Hepatocyte (in vitro differentiated cells): ENCODE measurements at regions not wholly inside any gene's neighbourhood (a gene's known extent, or its start where the extent isn't known, plus 50 kb on each side); places are given as distances from the start of the nearest gene placed in this dataset.

Experiments
- DNase-seq: peaks from one replicate; pipeline ENCODE4 v3.0.0-alpha.2; 2016; ENCODE audit warnings: low spot score
- H2AFZ ChIP-seq: fragments of 200-600 bp; sonication (generic); 2 replicates; pipeline ENCODE4 v1.6.0; 2016; ENCODE audit warnings: antibody characterized with exemption, mild to moderate bottlenecking
- H3K27ac ChIP-seq: fragments of 200-600 bp; sonication (generic); 2 replicates; pipeline ENCODE4 v1.5.1; 2016; ENCODE audit warnings: mild to moderate bottlenecking
- H3K27me3 ChIP-seq: fragments of 200-600 bp; sonication (generic); 2 replicates; pipeline ENCODE4 v1.6.1; 2016
- H3K36me3 ChIP-seq: fragments of 200-600 bp; sonication (generic); replicated peaks from 2 replicates; pipeline ENCODE4 v1.5.1; 2016; ENCODE audit warnings: low read depth; ENCODE audit not compliant: insufficient read depth
- H3K4me1 ChIP-seq: fragments of 200-600 bp; sonication (generic); 2 replicates; pipeline ENCODE4 v1.5.1; 2016; ENCODE audit warnings: mild to moderate bottlenecking, moderate library complexity; ENCODE audit not compliant: insufficient read depth
- H3K4me2 ChIP-seq: fragments of 200-600 bp; sonication (generic); 2 replicates; pipeline ENCODE4 v1.6.0; 2016
- H3K4me3 ChIP-seq: fragments of 200-600 bp; sonication (generic); 2 replicates; pipeline ENCODE4 v1.5.1; 2016; ENCODE audit warnings: mild to moderate bottlenecking
- H3K79me2 ChIP-seq: fragments of 200-600 bp; sonication (generic); 2 replicates; pipeline ENCODE4 v1.6.0; 2017; ENCODE audit warnings: mild to moderate bottlenecking
- H3K9me2 ChIP-seq: fragments of 200-600 bp; sonication (generic); replicated peaks from 2 replicates; pipeline ENCODE4 v1.6.0; 2017; ENCODE audit warnings: mild to moderate bottlenecking; ENCODE audit not compliant: insufficient read depth
- H3K9me3 ChIP-seq: fragments of 200-600 bp; sonication (generic); 2 replicates; pipeline ENCODE4 v1.5.1; 2016; ENCODE audit warnings: low read depth, mild to moderate bottlenecking
- H4K20me1 ChIP-seq: fragments of 200-600 bp; sonication (generic); 2 replicates; pipeline ENCODE4 v1.6.0; 2016; ENCODE audit warnings: mild to moderate bottlenecking; ENCODE audit not compliant: insufficient read depth, poor library complexity, severe bottlenecking
- CTCF ChIP-seq: fragments of 200-600 bp; sonication (generic); IDR thresholded peaks from 2 replicates; pipeline ENCODE4 v1.5.1; 2016; ENCODE audit warnings: antibody characterized with exemption, mild to moderate bottlenecking; ENCODE audit not compliant: poor library complexity
- EZH2 ChIP-seq: fragments of 200-600 bp; sonication (generic); IDR thresholded peaks from 2 replicates; pipeline ENCODE4 v1.6.1; 2016; ENCODE audit warnings: antibody characterized with exemption, mild to moderate bottlenecking, borderline replicate concordance
- EZH2phosphoT487 ChIP-seq: fragments of 200-600 bp; sonication (generic); IDR thresholded peaks from one replicate; pipeline ENCODE4 v1.6.1; 2018; ENCODE audit warnings: antibody characterized with exemption, mild to moderate bottlenecking, low read depth, moderate library complexity; ENCODE audit not compliant: unreplicated experiment, severe bottlenecking
- WGBS: methylation state at CpG from one replicate; pipeline ENCODE4 v1.1.6; 2016; ENCODE audit warnings: low lambda C conversion rate; ENCODE audit errors: missing lambda C conversion rate; 5-methylcytosine and 5-hydroxymethylcytosine counted together

DNA sequence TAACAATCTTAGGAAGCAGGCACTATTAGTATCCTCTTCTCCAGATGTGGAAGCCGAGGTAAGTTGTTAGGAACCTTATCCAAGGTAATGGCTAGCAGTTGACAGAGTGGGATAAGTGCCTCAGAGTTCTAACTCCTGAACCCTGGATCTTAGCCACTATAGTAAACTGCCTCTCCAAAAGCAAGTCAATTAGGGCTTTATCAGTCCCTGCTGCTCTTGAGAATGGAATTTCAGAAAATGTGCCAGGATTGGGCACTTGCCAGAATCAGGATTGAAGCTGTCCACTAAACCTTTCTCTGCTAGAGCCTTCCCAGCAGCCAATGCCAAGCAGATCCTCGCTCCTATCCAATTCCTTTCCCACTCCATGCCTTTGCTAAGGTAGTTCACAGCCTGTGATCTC is 777.5 kb upstream of the POM121L12 start:
- no peaks in the 10 kb centered on the region for H3K9me2 ChIP-seq
- H3K9me3 ChIP-seq: no peaks in the 10 kb centered on the region
- H3K4me3 ChIP-seq: no peak overlapping the region
- H3K27ac ChIP-seq: no peak overlapping the region
- no peaks in the 10 kb centered on the region for H3K79me2 ChIP-seq
- H3K27me3 ChIP-seq: no peaks in the 10 kb centered on the region
- TF ChIP-seq EZH2: no peak
- TF ChIP-seq EZH2phosphoT487: no peak
- no peak for TF ChIP-seq CTCF
- no peak for DNase-seq
- H4K20me1 ChIP-seq: no peaks in the 10 kb centered on the region
- H3K4me2 ChIP-seq: no peak overlapping the region
- H3K36me3 ChIP-seq: no peaks in the 10 kb centered on the region
- H2AFZ ChIP-seq: no peak overlapping the region
- H3K4me1 ChIP-seq: no peaks in the 10 kb centered on the region
- WGBS: 63% methylated on average over 2 of the region's 2 CpGs

DNA sequence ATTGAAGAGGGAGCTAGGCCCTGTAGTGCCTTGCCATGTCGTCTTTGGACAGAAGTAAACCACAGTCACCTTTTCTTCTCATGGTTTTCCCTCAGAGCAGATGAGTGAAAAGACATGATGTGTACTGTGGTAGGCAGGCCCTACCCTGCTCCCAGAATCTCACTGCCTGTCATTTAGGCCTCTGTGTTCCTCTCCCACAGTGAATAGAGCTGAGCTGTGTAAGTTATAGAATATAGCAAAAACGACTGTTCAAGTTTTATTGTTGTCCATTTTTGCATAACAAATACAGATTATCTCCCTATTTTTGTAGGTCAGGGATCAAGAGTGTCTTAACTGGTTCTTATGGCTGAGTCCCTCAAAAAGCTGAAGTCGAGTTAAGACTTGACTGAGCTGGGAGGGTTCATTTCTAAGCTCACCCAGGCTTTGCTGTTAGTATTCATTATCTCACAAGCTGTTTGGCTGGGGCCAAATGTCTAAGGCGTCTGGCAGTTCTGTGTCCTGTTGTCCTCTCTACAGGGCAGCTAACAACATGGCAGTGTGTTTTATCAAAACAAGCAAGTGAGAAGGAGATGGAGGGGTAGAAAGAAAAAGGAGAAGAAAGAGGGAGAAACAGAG is 780.9 kb upstream of the POM121L12 start:
- 56% methylated on average over 4 of the region's 4 CpGs for WGBS
- Histone ChIP-seq H3K4me3 (no peak overlapping the region), H3K9me3 (no peaks in the 10 kb centered on the region), H4K20me1 (no peaks in the 10 kb centered on the region), H3K4me1 (no peaks in the 10 kb centered on the region), H3K27me3 (no peaks in the 10 kb centered on the region), H3K27ac (no peak overlapping the region), H3K4me2 (no peak overlapping the region), H3K79me2 (no peaks in the 10 kb centered on the region), H3K36me3 (no peaks in the 10 kb centered on the region), H3K9me2 (no peaks in the 10 kb centered on the region), H2AFZ (no peak overlapping the region)
- TF ChIP-seq EZH2phosphoT487: no peak
- TF ChIP-seq CTCF: no peak
- TF ChIP-seq EZH2: no peak
- DNase-seq: no peak

DNA sequence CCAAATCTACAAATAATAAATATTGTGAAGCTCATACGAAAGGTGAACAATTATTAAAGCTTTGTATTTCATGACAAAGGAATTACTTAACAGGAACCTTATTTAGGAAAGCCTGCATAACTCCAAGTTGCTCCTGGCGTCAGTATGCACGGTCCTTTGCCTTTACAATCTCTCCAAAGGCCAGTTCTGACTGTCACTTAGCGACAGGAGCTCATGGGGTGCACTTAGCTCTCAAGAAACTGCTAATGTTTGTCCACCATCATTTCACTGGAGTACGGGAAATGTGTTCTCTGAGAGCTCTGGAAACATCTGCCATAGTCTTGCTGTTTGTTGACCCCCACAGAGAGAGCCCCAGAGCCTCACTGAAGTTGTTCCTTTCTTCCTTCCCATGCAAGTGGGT is 781.5 kb upstream of the POM121L12 start:
- no peak for TF ChIP-seq CTCF
- TF ChIP-seq EZH2phosphoT487: no peak
- TF ChIP-seq EZH2: no peak
- Histone ChIP-seq H3K4me1 (no peaks in the 10 kb centered on the region), H3K4me2 (no peak overlapping the region), H3K36me3 (no peaks in the 10 kb centered on the region), H4K20me1 (no peaks in the 10 kb centered on the region), H3K27ac (no peak overlapping the region), H3K9me3 (no peaks in the 10 kb centered on the region), H2AFZ (no peak overlapping the region), H3K4me3 (no peak overlapping the region), H3K79me2 (no peaks in the 10 kb centered on the region), H3K9me2 (no peaks in the 10 kb centered on the region), H3K27me3 (no peaks in the 10 kb centered on the region)
- 72% methylated on average over 5 of the region's 5 CpGs for WGBS
- DNase-seq: no peak

GRCh38 chr7:52249741-52250140 is 785.7 kb upstream of the POM121L12 start:
- no peak for TF ChIP-seq CTCF
- TF ChIP-seq EZH2: no peak
- TF ChIP-seq EZH2phosphoT487: no peak
- H3K4me2 ChIP-seq: no peak overlapping the region
- no peaks in the 10 kb centered on the region for H3K9me2 ChIP-seq
- H3K9me3 ChIP-seq: no peaks in the 10 kb centered on the region
- H4K20me1 ChIP-seq: no peaks in the 10 kb centered on the region
- no peaks in the 10 kb centered on the region for H3K27me3 ChIP-seq
- no peak overlapping the region for H2AFZ ChIP-seq
- no peaks in the 10 kb centered on the region for H3K79me2 ChIP-seq
- no peak overlapping the region for H3K27ac ChIP-seq
- no peaks in the 10 kb centered on the region for H3K36me3 ChIP-seq
- DNase-seq: no peak
- no peak overlapping the region for H3K4me3 ChIP-seq
- WGBS: 66% methylated on average over 6 of the region's 6 CpGs
- no peaks in the 10 kb centered on the region for H3K4me1 ChIP-seq
